Type B pancreatic cell (in vitro differentiated cells): ENCODE measurements at regions not wholly inside any gene's neighbourhood (a gene's known extent, or its start where the extent isn't known, plus 50 kb on each side); places are given as distances from the start of the nearest gene placed in this dataset.

Experiments used
- DNase-seq: peaks from one replicate; pipeline ENCODE4 v3.0.0; 2021; ENCODE audit warnings: mixed read lengths; ENCODE audit not compliant: unreplicated experiment; ENCODE audit errors: extremely low spot score
- H3K27ac Mint-ChIP-seq: 2 replicates; pipeline ENCODE4 v1.8.0; 2021; ENCODE audit warnings: mild to moderate bottlenecking, mixed read lengths
- H3K27me3 Mint-ChIP-seq: 2 replicates; pipeline ENCODE4 v1.8.0; 2021; ENCODE audit warnings: mixed read lengths
- H3K36me3 Mint-ChIP-seq: 2 replicates; pipeline ENCODE4 v1.8.0; 2021; ENCODE audit warnings: mixed read lengths
- H3K4me1 Mint-ChIP-seq: one replicate; pipeline ENCODE4 v1.8.0; 2021; ENCODE audit warnings: mixed read lengths; ENCODE audit not compliant: unreplicated experiment
- H3K4me3 Mint-ChIP-seq: 2 replicates; pipeline ENCODE4 v1.8.0; 2021; ENCODE audit warnings: mild to moderate bottlenecking, mixed read lengths
- H3K9me3 Mint-ChIP-seq: 2 replicates; pipeline ENCODE4 v1.8.0; 2021; ENCODE audit warnings: mixed read lengths
- CTCF ChIP-seq: fragments of 200-600 bp; sonication (generic); conservative IDR thresholded peaks from 2 replicates; pipeline ENCODE4 v1.5.0; 2021; ENCODE audit warnings: antibody characterized with exemption, mild to moderate bottlenecking

DNA sequence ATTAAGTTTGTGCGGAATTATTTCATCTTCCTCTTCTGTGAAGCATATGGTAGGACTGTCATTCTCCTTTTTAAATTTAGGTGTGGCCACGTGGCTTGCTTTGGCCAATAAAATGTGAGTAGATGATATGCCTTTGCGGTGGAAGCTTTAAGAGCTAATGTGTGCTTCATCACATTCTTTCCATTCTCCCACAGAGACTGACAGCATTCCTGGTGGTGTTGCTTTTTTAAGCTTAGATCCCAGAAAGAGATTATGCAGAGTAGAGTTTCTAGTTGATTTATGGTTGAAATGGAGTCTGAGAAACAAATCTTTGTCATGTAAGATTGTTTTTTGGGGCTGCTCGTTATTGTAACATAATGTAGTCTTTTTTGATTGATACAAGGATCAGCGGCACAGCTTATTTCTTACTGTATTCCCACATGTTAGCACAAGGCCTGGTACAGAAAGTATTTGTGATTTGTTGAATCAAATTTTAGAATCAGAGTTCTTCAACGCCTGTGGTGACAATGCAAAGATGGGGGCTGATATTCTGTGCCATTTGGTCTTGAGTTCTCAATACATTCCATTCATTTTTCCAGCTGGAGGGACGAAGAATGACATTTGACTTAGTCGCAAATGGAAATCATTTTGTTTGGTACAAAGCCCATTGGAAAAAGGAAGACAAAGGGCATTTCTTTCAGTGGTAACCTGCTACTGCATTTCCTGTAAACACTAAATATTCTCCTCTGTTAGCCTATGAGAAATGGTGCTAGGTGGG, 209.9 kb upstream of the VLDLR start:
- TF ChIP-seq CTCF, result no peak
- no peaks in the 10 kb centered on the region for H3K9me3 Mint-ChIP-seq
- no peaks in the 10 kb centered on the region for H3K36me3 Mint-ChIP-seq
- DNase-seq, result no peak
- H3K4me3 Mint-ChIP-seq, result no peak overlapping the region
- H3K27me3 Mint-ChIP-seq, result no peaks in the 10 kb centered on the region
- H3K4me1 Mint-ChIP-seq, result peaks cover 32% of the 10 kb centered on the region
- H3K27ac Mint-ChIP-seq, result peak overlapping the region; percentile 54

- no peaks in the 10 kb centered on the region for H3K36me3 Mint-ChIP-seq
- H3K4me1 Mint-ChIP-seq, result peaks cover 42% of the 10 kb centered on the region
Observed at GRCh38 chr9:2413160-2413805, 208.3 kb upstream of the VLDLR start.

DNA sequence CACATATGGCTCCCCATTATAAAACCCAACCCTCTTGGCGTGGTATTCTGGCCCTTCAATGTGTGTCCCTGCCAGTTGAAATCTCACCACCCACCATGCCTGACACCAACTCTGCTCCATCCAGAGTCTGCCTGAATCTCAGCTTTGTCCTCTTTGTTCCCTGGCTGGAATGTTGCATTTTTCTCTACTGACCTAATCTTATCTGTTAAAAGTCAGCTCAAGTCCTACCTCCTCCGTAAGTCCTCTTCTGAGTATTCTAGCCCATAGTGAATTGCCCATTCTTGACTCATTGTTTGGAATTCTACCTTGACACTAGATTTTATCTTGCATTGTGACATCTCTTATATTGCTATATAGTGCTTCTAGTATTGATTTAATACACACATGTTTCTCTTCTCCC, 207.1 kb upstream of the VLDLR start:
- Mint-ChIP-seq H3K27ac (no peak overlapping the region), H3K4me1 (peaks cover 50% of the 10 kb centered on the region), H3K4me3 (no peak overlapping the region), H3K9me3 (peaks cover 4% of the 10 kb centered on the region), H3K36me3 (no peaks in the 10 kb centered on the region), H3K27me3 (no peaks in the 10 kb centered on the region)
- no peak for TF ChIP-seq CTCF
- DNase-seq, result no peak

More at GRCh38 chr9:2413160-2413805, 208.3 kb upstream of the VLDLR start:
- H3K9me3 Mint-ChIP-seq, result peaks cover 4% of the 10 kb centered on the region
- TF ChIP-seq CTCF, result no peak
- DNase-seq, result no peak
- H3K4me3 Mint-ChIP-seq, result no peak overlapping the region
- H3K27me3 Mint-ChIP-seq, result no peaks in the 10 kb centered on the region
- H3K27ac Mint-ChIP-seq, result peak overlapping the region; percentile 23

GRCh38 chr9:2415326-2415725, 206.3 kb upstream of the VLDLR start:
- no peak for TF ChIP-seq CTCF
- DNase-seq, result no peak
- Mint-ChIP-seq H3K27me3 (no peaks in the 10 kb centered on the region), H3K27ac (no peak overlapping the region), H3K36me3 (no peaks in the 10 kb centered on the region), H3K9me3 (peaks cover 4% of the 10 kb centered on the region), H3K4me1 (peaks cover 55% of the 10 kb centered on the region), H3K4me3 (no peak overlapping the region)

- H3K27ac Mint-ChIP-seq, result peak overlapping the region; percentile 14
- DNase-seq, result no peak
- TF ChIP-seq CTCF, result no peak
- H3K4me1 Mint-ChIP-seq, result peaks cover 47% of the 10 kb centered on the region
- H3K4me3 Mint-ChIP-seq, result no peak overlapping the region
- H3K36me3 Mint-ChIP-seq, result no peaks in the 10 kb centered on the region
- no peaks in the 10 kb centered on the region for H3K27me3 Mint-ChIP-seq
- H3K9me3 Mint-ChIP-seq, result peaks cover 4% of the 10 kb centered on the region
Observed at GRCh38 chr9:2417730-2418129, 203.9 kb upstream of the VLDLR start.
